NCI-H1105 treated with DMSO at 0.1 percent for 48 hours (cell line): ENCODE measurements at regions not wholly inside any gene's neighbourhood (a gene's known extent, or its start where the extent isn't known, plus 50 kb on each side); places are given as distances from the start of the nearest gene placed in this dataset.

Experiments used
- DNase-seq: peaks from one replicate; lab custom pipeline; 2025; lab: John Stamatoyannopoulos, UW

DNA sequence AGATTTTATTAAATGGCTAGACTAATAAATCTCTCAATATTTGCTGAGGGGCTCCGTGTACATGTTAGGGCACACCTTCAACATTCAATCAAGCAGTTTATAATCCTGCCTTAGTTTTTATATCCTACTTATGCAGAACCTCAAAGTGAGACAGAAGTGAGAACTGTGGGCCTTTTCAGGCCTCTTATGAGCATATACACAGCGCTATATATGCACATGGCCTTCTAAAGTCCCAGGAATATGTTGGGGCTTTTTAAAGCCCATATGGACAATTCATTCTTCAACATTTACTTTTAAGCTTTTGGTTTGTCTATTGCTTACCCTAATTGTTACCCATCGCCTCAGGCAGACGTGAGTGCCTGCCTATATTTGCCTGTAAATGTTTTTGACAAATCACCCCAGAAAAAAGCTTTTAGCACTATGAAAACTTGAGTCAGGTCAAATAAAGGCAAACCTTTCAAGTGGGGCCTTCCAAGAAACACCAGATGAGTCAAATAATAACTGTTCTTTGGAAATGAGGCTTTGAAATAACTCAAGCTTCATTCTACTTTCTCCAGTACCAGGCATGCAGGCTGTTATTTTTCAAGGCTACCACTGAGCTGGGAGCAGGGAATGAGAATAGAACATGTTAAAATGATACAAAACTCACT is 58.2 kb downstream of the ESM1 start:
- no peak for DNase-seq

DNA sequence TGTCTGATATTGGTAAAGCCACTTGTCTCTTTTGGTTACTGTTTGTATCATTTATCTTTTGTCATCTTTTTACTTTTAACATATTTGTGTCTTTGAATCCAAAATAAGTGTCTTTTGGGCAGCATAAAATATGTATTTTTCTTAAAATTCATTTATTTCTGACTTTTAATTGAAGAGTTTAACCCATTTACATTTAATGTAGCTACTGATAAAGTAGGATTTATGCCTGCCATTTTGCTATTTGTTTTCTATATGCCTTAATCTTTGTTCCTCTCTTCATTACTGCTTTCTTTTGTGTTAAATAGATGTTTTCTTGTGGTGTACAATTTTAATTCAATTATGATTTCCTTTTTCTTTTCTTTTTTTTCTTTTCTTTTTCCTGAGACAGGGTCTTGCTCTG is 60.9 kb downstream of the ESM1 start:
- no peak for DNase-seq

DNA sequence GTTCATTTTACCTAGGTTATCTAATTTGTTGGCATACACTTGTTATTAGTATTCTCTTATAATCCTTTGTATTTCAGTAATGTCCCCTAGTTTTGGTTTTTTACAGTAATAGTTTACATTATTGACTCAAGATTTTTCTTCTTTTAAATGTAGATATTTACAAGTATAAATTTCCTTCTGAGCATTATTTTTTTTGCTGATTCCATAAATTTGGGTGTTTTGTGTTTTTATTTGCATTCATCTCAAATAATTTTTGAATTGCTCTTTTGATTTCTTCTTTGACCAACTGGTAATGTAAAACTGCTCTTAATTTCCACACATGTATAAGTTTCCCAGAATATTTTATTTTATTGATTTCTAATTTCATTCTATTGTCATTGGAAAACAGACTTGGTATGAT is 68.1 kb downstream of the ESM1 start:
- no peak for DNase-seq

DNA sequence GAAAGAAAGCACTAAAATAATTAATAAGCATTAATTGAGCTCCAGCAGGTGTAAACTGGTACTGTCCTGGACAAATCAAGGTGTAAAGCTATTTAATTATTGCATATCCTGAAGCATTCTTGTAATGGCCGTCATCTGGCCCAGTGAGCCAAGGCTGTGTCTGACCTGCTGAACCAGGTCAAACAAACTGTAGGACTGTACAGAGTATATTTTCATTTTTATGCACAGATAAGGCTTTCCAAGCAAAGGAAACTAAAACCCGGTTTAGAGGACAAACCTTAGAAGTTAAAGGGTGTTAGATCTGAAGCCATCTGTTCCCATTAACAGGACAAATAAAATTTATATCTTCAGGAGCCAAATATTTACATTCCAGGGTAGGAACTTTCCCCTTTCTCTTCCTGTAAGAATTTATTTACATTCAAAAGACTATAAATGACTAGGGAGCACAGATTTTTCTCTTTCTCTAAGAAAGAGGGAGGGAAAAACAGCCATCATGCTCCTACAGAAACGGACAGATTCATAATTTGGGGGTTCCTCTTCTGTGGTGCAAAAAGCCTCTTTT is 69.8 kb downstream of the ESM1 start:
- no peak for DNase-seq

DNA sequence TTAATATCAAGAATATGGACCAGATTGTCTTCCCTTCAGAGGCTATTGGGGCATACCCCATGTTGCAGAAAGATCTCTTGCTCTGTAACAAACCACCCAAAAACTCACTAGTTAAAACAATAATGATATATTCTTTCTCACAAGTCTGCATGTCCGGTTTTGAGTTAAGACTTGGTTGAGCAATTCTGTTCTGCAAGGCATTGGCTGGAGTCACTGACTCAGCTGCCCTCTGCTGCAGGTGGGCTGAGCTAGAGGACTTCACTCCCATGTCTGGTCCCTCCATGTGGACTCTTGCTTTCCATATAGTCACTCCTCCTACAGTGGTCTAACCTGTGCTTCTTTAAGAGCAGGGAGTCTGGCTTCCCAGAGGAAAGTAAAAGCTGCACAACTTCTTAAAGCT is 73.4 kb downstream of the ESM1 start:
- no peak for DNase-seq

DNA sequence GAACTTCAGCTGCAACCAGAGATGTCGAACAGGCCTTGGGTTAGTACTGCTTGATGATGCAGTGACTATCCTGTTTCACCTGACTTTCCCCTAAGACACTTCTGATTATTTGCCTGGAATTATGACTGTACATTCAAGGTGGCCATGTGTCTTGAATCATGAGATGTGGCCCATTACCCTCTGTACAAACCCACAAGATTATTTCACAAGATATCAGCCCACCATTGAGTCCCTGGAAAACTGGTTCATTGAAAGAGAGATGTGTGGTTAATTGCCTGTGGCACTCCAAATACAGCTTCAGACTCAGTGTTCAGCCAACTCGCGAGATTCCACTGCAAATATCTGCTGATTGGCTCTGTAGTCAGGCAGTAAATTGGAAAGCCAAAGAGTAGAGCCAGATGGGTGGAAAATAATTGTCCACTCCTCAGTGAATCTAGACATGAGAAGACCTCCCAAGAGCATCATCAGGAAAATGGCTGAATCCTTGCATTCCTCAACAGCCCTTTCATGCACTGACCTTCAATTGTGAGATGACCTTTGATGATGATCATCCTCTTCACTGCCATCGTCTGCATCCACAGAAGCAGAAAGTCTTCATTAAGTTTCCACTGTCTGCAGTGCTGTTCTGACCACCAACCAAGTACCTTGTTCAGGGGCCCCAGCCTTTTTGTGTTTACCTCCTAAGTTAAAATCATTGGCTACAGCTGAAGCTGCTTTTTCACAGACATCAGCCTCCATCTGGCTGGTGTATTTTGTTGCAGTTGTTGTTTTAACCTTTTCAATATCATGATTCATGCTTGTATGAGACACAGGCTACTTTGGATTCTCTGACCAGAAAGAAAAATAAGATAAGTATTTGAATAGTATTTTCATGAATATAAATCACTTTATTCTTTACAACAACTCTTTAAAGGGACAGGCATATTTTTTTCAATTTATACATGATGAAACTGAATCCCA is 75.2 kb downstream of the ESM1 start:
- no peak for DNase-seq

DNA sequence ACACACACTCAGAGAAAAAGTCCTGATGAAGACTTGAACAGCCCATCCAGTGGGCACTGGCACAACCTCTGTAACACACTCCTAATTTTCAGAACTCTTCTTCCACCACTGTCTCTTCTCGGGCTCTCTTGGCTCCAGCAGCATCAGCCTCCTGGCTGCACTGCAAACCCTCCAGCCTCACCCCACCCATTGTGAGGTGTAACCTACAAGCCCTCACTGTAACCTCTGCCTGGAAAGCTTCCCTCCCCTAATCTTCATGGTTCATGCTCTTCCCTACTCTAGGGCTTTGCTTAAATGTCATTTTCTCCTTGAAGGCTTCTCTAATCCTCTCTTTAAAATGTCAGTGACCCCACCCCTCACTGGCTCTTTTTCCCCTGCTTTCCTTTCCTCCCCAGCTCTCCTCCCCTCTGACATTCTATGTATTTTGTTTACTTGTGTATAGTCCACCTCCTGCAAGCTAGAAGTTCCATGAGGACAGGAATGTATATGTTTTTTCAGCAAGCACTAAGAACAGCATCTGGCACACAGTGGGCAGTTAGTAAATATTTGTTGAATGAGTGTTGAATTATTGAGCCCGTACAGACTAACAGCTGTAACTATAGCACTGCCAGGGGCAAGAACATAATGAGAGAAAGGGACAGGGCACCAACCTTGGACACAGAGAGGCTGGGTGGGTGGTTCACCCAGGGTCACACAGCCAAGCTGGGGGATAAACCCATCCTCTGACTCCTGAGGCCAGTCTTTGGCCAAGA is 76.4 kb downstream of the ESM1 start:
- no peak for DNase-seq

DNA sequence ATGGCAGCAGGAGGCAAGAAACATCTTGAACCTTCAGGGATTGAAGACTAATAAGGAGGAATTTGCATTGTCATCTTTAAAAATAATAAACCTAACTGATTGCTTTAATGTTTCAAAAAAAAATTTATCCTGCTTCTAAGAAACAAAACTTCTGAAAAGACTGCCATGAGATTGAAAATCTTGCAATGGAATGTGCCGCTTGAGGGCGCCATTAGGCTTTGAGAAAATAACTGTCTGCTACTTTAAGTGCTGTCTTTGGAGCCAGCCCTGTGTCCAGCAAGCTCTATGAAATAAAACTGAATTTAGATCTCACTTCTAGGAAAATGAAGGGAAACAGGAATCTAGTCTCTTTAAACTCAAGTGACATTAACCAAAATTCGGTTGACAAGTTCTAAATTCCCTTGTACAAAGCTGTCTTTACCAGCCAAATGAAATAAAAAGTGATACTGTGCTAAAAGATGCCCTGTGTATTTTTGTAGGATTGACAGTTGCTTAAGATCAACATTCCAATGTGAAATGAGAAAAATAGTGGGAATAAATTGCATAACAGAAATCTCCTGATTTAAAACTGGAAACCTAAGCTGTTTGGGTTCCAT is 79.4 kb downstream of the ESM1 start:
- DNase-seq = peak; percentile 2

DNA sequence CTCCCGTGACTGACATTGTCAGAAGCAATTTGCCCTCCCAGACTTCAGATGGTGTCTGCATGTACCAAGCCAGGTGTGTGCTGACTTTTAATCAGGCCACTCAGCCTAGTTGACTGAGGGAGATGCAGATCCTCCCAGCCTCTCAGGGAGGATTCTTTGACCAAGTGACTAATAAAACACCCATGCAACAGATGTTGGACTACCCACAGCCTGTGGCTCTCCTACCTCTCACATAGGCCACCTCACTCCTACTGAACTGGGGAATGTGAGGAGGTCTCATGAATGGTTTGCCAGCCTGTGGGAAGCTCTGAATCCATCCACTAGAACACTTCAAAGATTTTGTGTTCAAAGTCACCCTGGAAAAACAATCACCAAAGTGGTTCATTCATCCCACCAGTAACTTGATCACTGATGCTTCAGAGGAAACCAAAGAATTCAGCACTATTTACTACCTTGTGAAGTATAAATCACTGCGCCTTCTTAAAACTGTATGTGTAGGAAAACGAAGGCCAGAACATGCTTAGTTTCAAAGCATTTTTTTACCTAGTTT is 80.1 kb downstream of the ESM1 start:
- no peak for DNase-seq

DNA sequence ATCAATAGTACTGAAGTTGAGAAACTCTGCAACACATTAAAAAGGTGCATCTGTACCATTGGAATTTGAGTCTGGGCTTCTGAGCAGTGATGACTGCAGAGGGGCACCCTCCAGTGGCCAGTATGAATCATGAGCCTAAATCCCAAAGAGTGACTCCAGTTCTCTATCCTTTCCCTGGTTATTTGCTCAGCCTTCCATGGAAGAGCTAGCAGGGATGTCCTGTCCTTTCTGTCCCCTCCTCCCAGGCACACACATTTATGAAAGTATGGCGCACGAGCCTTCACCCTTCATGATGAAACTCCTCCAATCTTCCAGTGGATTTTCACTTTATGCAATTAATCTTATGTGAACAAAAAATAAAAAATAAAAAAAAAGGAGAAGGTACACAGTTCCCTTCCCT is 81.0 kb downstream of the ESM1 start:
- no peak for DNase-seq

DNA sequence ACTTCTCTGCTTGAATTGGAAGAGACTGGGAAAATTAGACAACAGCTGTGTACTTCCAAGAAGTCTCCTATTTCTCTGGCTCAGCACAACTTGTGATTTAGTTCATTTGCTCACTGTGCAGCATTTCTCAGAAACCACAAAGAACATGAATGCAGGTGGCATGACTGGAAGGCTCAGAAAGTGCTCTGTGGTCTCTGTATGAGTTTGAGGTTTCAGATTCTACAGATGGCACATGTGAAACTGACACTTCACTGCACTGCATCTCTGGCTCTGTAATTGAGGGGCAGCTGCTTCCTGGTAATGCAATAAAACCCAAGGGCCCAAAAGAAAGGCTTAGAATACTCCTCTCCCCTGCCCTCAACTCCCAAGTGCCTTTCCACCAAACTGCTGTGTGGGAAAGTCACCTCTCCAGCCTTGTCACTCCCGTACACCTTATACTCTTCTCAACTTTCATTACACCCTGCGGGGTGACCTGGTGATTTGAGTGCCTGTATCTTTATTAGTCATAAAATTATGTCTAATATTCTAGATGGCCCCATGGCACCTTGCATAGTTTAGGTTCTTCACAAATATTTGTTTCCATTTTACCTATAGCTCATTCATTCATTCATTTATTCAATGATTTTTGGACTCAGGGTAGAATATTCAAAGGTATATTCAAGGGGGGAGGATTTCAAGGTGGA is 82.5 kb downstream of the ESM1 start:
- no peak for DNase-seq

DNA sequence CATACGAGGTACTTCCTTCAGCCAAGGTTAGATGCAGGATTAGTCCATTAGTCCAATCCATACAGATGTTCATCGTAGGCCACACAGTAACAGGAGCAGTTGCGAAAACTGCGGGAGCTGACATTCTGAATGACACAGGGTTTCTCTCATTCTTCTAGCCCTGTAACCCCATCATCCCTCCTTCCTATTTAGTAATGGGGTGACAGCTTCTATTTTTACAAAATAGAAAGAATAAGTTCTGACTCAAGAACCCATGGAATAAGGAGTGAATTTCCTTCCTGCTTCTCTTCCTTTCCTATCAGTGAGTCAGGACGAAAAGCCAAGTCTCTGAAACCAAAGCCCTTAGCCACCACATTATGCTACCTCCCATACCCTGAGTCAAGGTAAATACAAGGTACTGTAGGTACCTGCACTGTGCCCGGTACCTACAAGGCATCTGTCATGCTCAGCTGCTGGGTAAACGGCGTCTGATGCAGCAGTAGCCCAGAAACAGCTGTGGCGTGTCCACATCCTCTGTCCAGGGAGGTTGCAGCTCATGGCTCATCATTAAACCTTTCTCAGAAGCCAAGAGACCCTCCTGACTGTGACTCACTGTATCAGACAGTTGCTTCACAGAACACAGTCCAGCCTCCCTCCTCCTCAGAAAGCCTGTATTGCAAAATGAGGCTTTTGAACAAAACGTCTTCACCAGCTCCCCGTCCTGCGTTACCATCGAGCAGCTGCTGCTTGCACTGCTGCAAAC is 84.2 kb downstream of the ESM1 start:
- DNase-seq = no peak

DNA sequence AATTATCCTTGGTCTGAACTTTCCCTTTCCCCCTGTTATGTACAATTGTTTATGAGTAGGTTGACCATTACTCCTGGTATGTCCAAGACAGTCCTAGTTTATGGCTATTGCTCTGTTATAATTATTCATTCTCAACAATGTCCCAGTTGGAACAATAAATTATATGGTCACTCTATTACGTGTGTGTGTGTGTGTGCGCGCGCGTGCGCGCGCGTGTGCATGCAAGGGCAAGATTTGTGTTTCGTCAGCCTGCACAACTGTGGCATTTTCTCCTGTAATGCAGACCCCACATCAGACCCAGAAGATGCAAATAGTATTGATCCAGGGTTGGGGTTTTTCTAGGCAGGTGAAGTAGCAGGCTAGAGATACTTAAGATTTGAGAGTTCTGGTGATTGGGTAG is 88.4 kb downstream of the ESM1 start:
- no peak for DNase-seq

DNA sequence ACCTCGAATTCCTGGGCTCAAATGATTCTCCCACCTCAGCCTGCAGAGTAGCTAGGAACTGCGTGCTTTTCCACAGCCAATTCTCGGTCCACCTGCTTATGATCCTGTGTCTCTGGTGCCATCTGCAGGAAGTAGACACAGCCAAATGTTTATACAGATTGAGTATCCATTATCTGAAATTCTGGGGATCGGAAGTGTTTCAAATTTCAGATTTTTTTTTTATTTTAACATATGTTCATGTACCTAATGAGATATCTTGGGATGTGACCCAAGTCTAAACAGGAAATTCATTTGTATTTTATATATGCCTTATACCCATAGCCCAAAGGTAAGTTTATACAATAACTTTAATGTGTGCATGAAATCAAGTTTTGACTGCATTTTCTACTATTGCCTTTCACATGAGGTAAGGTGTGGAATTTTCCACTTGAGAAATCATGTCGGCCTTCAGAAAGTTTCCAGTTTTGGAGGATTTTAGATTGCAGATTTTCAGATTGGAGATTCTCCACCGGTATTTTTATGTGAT is 89.5 kb downstream of the ESM1 start:
- DNase-seq = peak; percentile 29

DNA sequence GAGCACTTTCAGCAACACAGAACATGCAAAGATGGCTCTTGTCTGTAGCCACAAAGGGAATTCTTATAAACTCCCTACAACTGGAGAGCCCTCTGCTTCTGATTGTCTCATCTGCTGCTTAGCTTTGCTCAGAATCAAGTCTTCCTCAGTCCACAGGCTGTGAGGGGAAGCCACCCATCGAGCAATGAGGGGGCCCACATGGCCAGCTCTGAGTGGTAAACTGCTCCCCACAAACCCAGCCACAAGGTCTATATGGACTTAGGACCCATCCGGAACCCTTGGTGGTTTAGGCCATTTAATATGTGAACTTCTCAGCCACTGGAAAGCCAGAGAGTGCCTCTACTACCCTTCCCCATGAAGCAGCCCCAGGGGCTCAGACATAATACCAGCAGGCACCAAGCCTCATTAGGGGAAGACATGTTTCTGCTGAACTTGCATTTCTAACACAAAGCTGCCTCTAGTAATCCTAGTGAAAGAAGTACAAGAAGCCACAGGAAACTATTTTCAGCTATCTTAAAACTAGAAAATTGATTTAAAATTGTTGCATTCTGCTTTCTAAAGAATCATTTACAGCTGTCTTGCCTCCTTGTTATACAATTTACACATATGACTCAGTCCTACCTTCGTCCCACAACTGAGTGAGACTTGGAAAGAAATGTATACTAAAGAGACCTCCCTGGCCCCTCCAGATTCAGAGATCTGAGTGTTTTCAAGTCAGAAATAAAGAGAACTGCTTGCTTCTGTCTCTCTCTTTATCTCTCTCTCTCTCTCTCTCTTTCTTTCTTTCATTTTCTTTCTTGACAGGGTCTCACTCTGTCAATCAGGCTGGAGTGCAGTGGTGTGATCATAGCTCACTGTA is 90.2 kb downstream of the ESM1 start:
- DNase-seq = no peak

DNA sequence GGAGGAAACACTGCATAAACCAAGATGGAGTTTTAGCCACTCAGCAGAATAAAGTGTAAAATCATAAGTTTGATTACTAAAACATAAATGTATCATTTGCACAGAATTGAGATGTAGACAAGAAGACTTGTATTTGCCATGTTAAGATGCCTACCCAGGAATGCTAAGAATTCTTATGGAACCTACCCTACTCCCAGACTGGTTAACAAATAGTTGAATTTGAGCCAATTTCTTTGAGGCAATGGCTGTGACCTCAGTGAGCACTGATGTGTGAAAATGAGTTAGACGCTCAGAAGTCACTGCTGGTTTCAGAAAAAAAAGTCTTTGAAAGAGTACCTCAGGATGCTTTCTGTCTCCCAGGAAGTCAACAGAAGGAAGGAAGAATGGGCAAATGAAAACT is 95.6 kb downstream of the ESM1 start:
- no peak for DNase-seq

DNA sequence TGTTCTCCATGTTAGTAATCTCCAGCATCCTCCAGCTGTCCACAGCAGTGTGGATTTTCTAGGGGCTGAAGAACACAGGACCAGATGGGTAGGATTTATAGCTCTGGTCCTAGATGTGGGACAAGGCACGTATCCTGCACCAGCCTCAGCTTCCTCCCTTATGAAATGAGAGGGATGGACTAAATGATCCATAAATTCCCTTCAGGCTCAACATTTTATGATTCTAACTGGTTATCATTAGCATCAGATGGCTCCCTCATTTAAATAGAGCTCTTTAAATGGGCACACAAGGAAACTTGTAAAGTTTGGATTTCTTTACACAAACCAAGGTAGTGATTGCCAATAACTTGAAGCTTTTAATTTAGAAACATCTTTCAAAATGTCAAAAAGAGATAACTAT is 97.7 kb downstream of the ESM1 start:
- DNase-seq = no peak

DNA sequence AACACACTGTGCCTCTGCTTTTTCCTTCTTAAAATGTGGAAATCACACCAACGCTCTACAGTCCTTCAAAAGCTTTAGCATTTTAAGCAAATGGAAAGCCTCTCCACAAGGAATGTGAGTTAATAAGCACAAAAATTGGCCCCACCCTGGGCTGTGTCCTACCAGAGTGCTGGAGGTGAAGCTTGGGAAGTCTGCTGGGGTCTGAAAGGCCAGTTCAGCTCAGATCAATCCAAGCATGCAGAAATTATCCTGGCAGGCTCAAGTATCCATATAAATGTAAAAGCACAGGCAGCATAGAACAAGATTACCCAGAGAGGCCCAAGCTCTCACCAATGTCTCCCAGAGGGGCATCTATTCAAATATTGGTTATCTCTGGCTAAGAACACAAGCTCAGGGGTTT is 98.5 kb downstream of the ESM1 start:
- DNase-seq = no peak

DNA sequence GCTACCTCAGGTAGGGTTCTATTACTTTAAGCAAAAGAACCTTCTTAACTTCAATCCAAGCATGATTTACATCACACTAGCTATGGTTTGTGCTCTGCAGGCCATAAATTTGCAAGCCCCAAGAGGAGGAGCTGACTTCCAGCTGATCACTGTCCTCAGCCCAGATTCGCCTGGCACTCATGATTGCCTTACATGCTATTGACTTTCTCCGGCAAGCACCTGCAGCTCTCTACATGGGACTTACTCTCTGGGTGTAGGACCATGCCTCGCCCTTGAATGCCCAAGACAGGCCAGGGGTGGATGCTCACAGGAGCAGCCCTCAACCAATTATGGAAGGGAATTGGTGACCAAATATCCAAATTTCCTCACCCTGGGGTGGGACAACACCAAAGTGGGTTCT is 99.8 kb downstream of the ESM1 start:
- DNase-seq = no peak
